SK-N-SH treated with all-trans-retinoic acid at 6 μM for 48 hours (cell line): ENCODE measurements at regions not wholly inside any gene's neighbourhood (a gene's known extent, or its start where the extent isn't known, plus 50 kb on each side); places are given as distances from the start of the nearest gene placed in this dataset.

Experiments used
- ATAC-seq: fragments of 200-7000 bp; cut with Tn5 transposase; 3 replicates; pipeline ENCODE4 v1.9.1; 2020; ENCODE audit warnings: mild to moderate bottlenecking, moderate library complexity
- BACH2 ChIP-seq: fragments of 250-450 bp; sonication (Bioruptor Pico); IDR thresholded peaks from 2 replicates; pipeline ENCODE4 v1.9.0; 2021; ENCODE audit warnings: mild to moderate bottlenecking, borderline replicate concordance
- CREB5 ChIP-seq: fragments of 250-450 bp; sonication (Bioruptor Pico); IDR thresholded peaks from 2 replicates; pipeline ENCODE4 v1.5.1; 2020; ENCODE audit warnings: low read depth, mild to moderate bottlenecking, moderate library complexity
- GLIS3 ChIP-seq: fragments of 250-450 bp; sonication (Bioruptor Pico); IDR thresholded peaks from 2 replicates; pipeline ENCODE4 v1.5.0; 2020; ENCODE audit warnings: mild to moderate bottlenecking, moderate library complexity
- ISL1 ChIP-seq: fragments of 250-450 bp; sonication (Bioruptor Pico); IDR thresholded peaks from 2 replicates; pipeline ENCODE4 v2.1.2; 2022; ENCODE audit warnings: mild to moderate bottlenecking, moderate library complexity
- OSR1 ChIP-seq: fragments of 250-450 bp; sonication (Bioruptor Pico); IDR thresholded peaks from 2 replicates; pipeline ENCODE4 v1.8.0; 2022; ENCODE audit warnings: moderate library complexity, mild to moderate bottlenecking, inconsistent platforms
- PATZ1 ChIP-seq: fragments of 250-450 bp; sonication (Bioruptor Pico); IDR thresholded peaks from 2 replicates; pipeline ENCODE4 v1.8.0; 2020; ENCODE audit warnings: mild to moderate bottlenecking, moderate library complexity, borderline replicate concordance
- PPARA ChIP-seq: fragments of 250-450 bp; sonication (Bioruptor Pico); IDR thresholded peaks from 2 replicates; pipeline ENCODE4 v1.5.0; 2020; ENCODE audit warnings: mild to moderate bottlenecking, borderline replicate concordance
- RARB ChIP-seq: fragments of 250-450 bp; sonication (Bioruptor Pico); IDR thresholded peaks from 2 replicates; pipeline ENCODE4 v1.8.0; 2021; ENCODE audit warnings: mild to moderate bottlenecking, moderate library complexity
- SNAI2 ChIP-seq: fragments of 250-450 bp; sonication (Bioruptor Pico); IDR thresholded peaks from 2 replicates; pipeline ENCODE4 v1.5.0; 2020; ENCODE audit warnings: mild to moderate bottlenecking, moderate library complexity
- TCF4 ChIP-seq: fragments of 250-450 bp; sonication (Bioruptor Pico); IDR thresholded peaks from 2 replicates; pipeline ENCODE4 v1.8.0; 2021; ENCODE audit warnings: mild to moderate bottlenecking, moderate library complexity, borderline replicate concordance
- TOX ChIP-seq: fragments of 250-450 bp; sonication (Bioruptor Pico); IDR thresholded peaks from 2 replicates; pipeline ENCODE4 v1.8.0; 2021; ENCODE audit warnings: mild to moderate bottlenecking, moderate library complexity, borderline replicate concordance
- TSHZ2 ChIP-seq: fragments of 250-450 bp; sonication (Bioruptor Pico); IDR thresholded peaks from 2 replicates; pipeline ENCODE4 v1.5.0; 2020; ENCODE audit warnings: mild to moderate bottlenecking, moderate library complexity
- ZC3H10 ChIP-seq: fragments of 250-450 bp; sonication (Bioruptor Pico); IDR thresholded peaks from 2 replicates; pipeline ENCODE4 v1.5.1; 2021; ENCODE audit warnings: mild to moderate bottlenecking, moderate library complexity
- ZFP3 ChIP-seq: fragments of 250-450 bp; sonication (Bioruptor Pico); IDR thresholded peaks from 2 replicates; pipeline ENCODE4 v1.5.0; 2020; ENCODE audit warnings: mild to moderate bottlenecking, moderate library complexity
- ZNF565 ChIP-seq: fragments of 450-650 bp; formaldehyde crosslinking; conservative IDR thresholded peaks from 2 replicates; pipeline ENCODE4 v1.5.0; 2020; ENCODE audit warnings: low read depth, mild to moderate bottlenecking, moderate library complexity
- ZNF70 ChIP-seq: fragments of 450-650 bp; formaldehyde crosslinking; IDR thresholded peaks from 2 replicates; pipeline ENCODE4 v1.5.0; 2020; ENCODE audit warnings: mild to moderate bottlenecking, moderate library complexity
- ZNF8 ChIP-seq: fragments of 450-650 bp; formaldehyde crosslinking; IDR thresholded peaks from 2 replicates; pipeline ENCODE4 v1.5.0; 2020; ENCODE audit warnings: mild to moderate bottlenecking, moderate library complexity
- TF ChIP-seq, protein P1 (sequence below): fragments of 250-450 bp; sonication (Bioruptor Pico); IDR thresholded peaks from 2 replicates; pipeline ENCODE4 v1.5.1; 2021; ENCODE audit warnings: mild to moderate bottlenecking, moderate library complexity
- TF ChIP-seq, protein P2 (sequence below): fragments of 250-450 bp; sonication (Bioruptor Pico); IDR thresholded peaks from 2 replicates; pipeline ENCODE4 v1.8.0; 2021; ENCODE audit warnings: low read depth, mild to moderate bottlenecking, moderate library complexity, borderline replicate concordance

- TF ChIP-seq BACH2, result no peak
- TF ChIP-seq GLIS3 (CRISPR knock-in tag), result no peak
- TF ChIP-seq CREB5 (CRISPR knock-in tag), result no peak
- no peak for TF ChIP-seq ZNF70
- TF ChIP-seq ZFP3, result no peak
- TF ChIP-seq TCF4 (CRISPR knock-in tag), result no peak
- no peak for TF ChIP-seq ZNF8 (CRISPR knock-in tag)
Observed at GRCh38 chr9:12065686-12066085, 627.5 kb upstream of the TYRP1 start (continued).

DNA sequence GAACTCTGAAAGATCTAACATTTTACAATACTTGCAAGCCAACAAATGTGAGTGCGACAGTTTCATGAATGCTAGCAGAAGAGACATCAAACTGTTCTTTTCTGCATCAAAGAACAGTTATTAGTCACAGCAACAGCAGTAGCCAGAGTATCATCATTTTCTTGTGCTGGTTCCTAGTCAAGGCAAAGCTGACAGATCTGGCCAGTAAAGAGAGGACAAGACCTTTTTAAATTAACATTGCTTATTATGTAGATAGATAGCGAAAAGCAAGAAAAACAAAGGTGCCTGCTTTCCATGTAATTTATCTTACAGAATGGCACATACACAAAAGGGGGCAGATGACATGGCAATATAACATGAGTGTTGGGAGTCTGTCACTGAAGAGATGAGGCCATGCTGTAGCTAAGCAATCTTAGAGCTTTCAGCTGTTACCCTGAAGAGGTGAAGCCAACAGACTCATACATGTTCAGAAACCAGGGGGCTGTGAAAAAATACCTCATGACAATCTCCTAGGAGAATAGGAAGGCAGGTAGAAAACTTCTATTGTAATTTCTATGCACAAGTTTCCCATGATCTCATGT lies 626.6 kb upstream of the TYRP1 start:
- no peak for ATAC-seq
- no peak for TF ChIP-seq BACH2
- no peak for TF ChIP-seq ZNF8 (CRISPR knock-in tag)
- no peak for TF ChIP-seq TSHZ2

DNA sequence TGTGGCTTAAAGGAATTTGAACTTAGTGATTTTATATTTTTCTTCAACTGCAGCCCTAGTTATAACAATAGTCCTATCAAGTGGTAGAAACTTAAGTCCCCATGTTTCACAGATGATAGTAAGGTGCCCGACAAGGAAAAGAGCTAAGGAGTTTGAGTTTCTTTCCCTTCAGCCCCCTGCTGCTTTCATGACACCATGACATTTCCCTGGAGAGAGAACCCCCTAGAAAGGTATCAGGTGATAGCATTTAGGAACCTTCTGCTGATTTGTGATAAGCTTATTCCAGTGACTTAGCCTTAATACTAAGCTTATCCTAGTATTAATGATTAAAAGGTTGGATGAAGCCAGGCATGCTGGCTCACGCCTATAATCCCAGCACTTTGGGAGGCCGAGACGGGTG lies 623.8 kb upstream of the TYRP1 start:
- no peak for ATAC-seq

More for the DNA sequence above, 623.8 kb upstream of the TYRP1 start:
- TF ChIP-seq, protein P1, sequence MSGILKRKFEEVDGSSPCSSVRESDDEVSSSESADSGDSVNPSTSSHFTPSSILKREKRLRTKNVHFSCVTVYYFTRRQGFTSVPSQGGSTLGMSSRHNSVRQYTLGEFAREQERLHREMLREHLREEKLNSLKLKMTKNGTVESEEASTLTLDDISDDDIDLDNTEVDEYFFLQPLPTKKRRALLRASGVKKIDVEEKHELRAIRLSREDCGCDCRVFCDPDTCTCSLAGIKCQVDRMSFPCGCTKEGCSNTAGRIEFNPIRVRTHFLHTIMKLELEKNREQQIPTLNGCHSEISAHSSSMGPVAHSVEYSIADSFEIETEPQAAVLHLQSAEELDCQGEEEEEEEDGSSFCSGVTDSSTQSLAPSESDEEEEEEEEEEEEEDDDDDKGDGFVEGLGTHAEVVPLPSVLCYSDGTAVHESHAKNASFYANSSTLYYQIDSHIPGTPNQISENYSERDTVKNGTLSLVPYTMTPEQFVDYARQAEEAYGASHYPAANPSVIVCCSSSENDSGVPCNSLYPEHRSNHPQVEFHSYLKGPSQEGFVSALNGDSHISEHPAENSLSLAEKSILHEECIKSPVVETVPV (CRISPR knock-in tag), result no peak
- TF ChIP-seq PATZ1 (no peak), ZC3H10 (CRISPR knock-in tag) (no peak), ZNF70 (no peak), TCF4 (CRISPR knock-in tag) (no peak), TOX (no peak), SNAI2 (CRISPR knock-in tag) (no peak), ZNF565 (CRISPR knock-in tag) (no peak), RARB (no peak), CREB5 (CRISPR knock-in tag) (no peak), OSR1 (no peak), ZFP3 (no peak), ISL1 (CRISPR knock-in tag) (no peak), PPARA (CRISPR knock-in tag) (no peak), ZNF8 (CRISPR knock-in tag) (no peak), TSHZ2 (no peak)
- TF ChIP-seq, protein P2, sequence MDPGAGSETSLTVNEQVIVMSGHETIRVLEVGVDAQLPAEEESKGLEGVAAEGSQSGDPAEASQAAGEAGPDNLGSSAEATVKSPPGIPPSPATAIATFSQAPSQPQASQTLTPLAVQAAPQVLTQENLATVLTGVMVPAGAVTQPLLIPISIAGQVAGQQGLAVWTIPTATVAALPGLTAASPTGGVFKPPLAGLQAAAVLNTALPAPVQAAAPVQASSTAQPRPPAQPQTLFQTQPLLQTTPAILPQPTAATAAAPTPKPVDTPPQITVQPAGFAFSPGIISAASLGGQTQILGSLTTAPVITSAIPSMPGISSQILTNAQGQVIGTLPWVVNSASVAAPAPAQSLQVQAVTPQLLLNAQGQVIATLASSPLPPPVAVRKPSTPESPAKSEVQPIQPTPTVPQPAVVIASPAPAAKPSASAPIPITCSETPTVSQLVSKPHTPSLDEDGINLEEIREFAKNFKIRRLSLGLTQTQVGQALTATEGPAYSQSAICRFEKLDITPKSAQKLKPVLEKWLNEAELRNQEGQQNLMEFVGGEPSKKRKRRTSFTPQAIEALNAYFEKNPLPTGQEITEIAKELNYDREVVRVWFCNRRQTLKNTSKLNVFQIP (CRISPR knock-in tag), result no peak
